K562 (cell line): ENCODE measurements at regions not wholly inside any gene's neighbourhood (a gene's known extent, or its start where the extent isn't known, plus 50 kb on each side); places are given as distances from the start of the nearest gene placed in this dataset.

ENCODE experiments used
- ATAC-seq: fragments of 200-7000 bp; cut with Tn5 transposase; 3 replicates; pipeline ENCODE4 v1.9.1; 2020; ENCODE audit warnings: moderate library complexity
- BruUV-seq: library from RNA; stranded (reverse); fragments of 400-500 nt; replicated peaks from 2 replicates; lab custom pipeline; 2021; lab: Mats Ljungman, UMichigan
- CTCF ChIA-PET: fragments of 300-600 bp; formaldehyde crosslinking; extraction: SDS; loops from one replicate; lab custom pipeline; 2021; ENCODE audit warnings: low intra/inter-chr PET ratio; lab: Yijun Ruan, JAX
- POLR2A ChIA-PET: fragments of 300-600, 350-650 bp; sonication (Branson Sonifier 250); formaldehyde crosslinking; extraction: SDS; loops from one replicate; lab custom pipeline; 2021; ENCODE audit warnings: antibody characterized with exemption, inconsistent platforms; lab: Yijun Ruan, JAX
- DNase-seq, 4 experiments: peaks; one replicate each; pipeline versions ENCODE4 v3.0.0 to v3.0.0-alpha.2; 2011 to 2018; ENCODE audit warnings: low spot score in 3 of 4, mixed read lengths in 3 of 4; ENCODE audit errors: extremely low read depth in 1 of 4
- FAIRE-seq: peaks from 2 replicates; lab custom pipeline; 2011; peaks lifted over from hg19 to GRCh38; lab: Jason Lieb, UNC
- H2AFZ ChIP-seq: 2 replicates; pipeline ENCODE4 v1.6.0; 2011; ENCODE audit warnings: low read depth, low read length, control low read depth, inconsistent platforms
- H3K27ac ChIP-seq: fragments of 200-600 bp; 3 replicates; pipeline ENCODE4 v1.8.0; 2011; ENCODE audit warnings: low read depth, mild to moderate bottlenecking, control low read depth, inconsistent platforms, low read length, moderate library complexity, mixed read lengths; ENCODE audit errors: extremely low read depth
- H3K27me3 ChIP-seq, 2 experiments: fragments of 300-600 bp in 1 of 2; 2 replicates in 1 of 2; 3 replicates in 1 of 2; pipeline versions ENCODE4 v1.6.0 to v1.8.0; 2011; ENCODE audit warnings: inconsistent platforms in 2 of 2, low read length in 2 of 2, mild to moderate bottlenecking in 1 of 2, mixed read lengths in 1 of 2, moderate library complexity in 1 of 2; ENCODE audit not compliant: control insufficient read depth in 2 of 2, insufficient read depth in 2 of 2
- H3K36me3 ChIP-seq: fragments of 300-600 bp; 3 replicates; pipeline ENCODE4 v1.8.0; 2011; ENCODE audit warnings: mild to moderate bottlenecking, low read length, inconsistent platforms; ENCODE audit not compliant: control insufficient read depth, insufficient read depth
- H3K4me1 ChIP-seq, 2 experiments: fragments of 200-600 bp in 1 of 2; replicated peaks in 1 of 2; 2 replicates in 1 of 2; 3 replicates in 1 of 2; pipeline versions ENCODE4 v1.5.1 to v1.8.0; 2011; ENCODE audit warnings: inconsistent platforms in 2 of 2, low read length in 2 of 2, mild to moderate bottlenecking in 1 of 2, mixed read lengths in 1 of 2, moderate library complexity in 1 of 2; ENCODE audit not compliant: control insufficient read depth in 2 of 2, insufficient read depth in 2 of 2
- H3K4me2 ChIP-seq: 2 replicates; pipeline ENCODE4 v1.6.1; 2011; ENCODE audit warnings: low read length, control low read depth, inconsistent platforms, mixed read lengths; ENCODE audit not compliant: insufficient read depth
- H3K4me3 ChIP-seq: fragments of 200-600 bp; sonication (generic), shearing (Covaris generic); 2 replicates; pipeline ENCODE4 v1.5.1; 2016; ENCODE audit warnings: control low read depth, inconsistent platforms
- H3K79me2 ChIP-seq: fragments of 200-600 bp; 3 replicates; pipeline ENCODE4 v1.8.0; 2011; ENCODE audit warnings: low read length, inconsistent platforms; ENCODE audit not compliant: control insufficient read depth, insufficient read depth
- H3K9ac ChIP-seq, 2 experiments: 2 replicates each; pipeline versions ENCODE4 v1.6.0 to v1.6.1; 2011; ENCODE audit warnings: low read depth in 2 of 2, low read length in 2 of 2, control low read depth in 1 of 2, inconsistent platforms in 1 of 2, mild to moderate bottlenecking in 1 of 2, mixed read lengths in 1 of 2; ENCODE audit not compliant: insufficient read depth in 1 of 2
- H3K9me1 ChIP-seq: one replicate; pipeline ENCODE4 v1.6.0; 2011; ENCODE audit warnings: inconsistent platforms, mild to moderate bottlenecking, low read length, moderate library complexity; ENCODE audit not compliant: control insufficient read depth, insufficient read depth
- H3K9me3 ChIP-seq: replicated peaks from 2 replicates; pipeline ENCODE4 v1.5.1; 2011; ENCODE audit warnings: low read depth, low read length, inconsistent platforms; ENCODE audit not compliant: control insufficient read depth, insufficient read depth
- H4K20me1 ChIP-seq: replicated peaks from 2 replicates; pipeline ENCODE4 v1.6.1; 2011; ENCODE audit warnings: low read length, inconsistent platforms, mixed read lengths; ENCODE audit not compliant: control insufficient read depth, insufficient read depth
- AFF1 ChIP-seq, 2 experiments: fragments of 450-650 bp; IDR thresholded peaks; 2 replicates each; pipeline ENCODE4 v1.6.1; 2018; ENCODE audit warnings: mild to moderate bottlenecking in 2 of 2, low read depth in 1 of 2; ENCODE audit not compliant: partially characterized antibody in 2 of 2
- CBX5 ChIP-seq: IDR thresholded peaks from 2 replicates; pipeline ENCODE4 v1.6.1; 2014; ENCODE audit warnings: low read depth, borderline replicate concordance
- CBX8 ChIP-seq: fragments of 200-600 bp; sonication (generic); IDR thresholded peaks from 2 replicates; pipeline ENCODE4 v1.6.1; 2012; ENCODE audit warnings: borderline replicate concordance, mixed run types, low read depth, mild to moderate bottlenecking, moderate library complexity, mixed read lengths, low read length, control low read depth, inconsistent platforms; ENCODE audit not compliant: poor library complexity, severe bottlenecking; ENCODE audit errors: extremely low read depth
- KLF6 ChIP-seq: fragments of 250-450 bp; sonication (Bioruptor Pico); IDR thresholded peaks from 2 replicates; pipeline ENCODE4 v1.4.0; 2020; ENCODE audit warnings: mild to moderate bottlenecking, moderate library complexity, borderline replicate concordance
- NR1H2 ChIP-seq: sonication (generic); formaldehyde crosslinking; IDR thresholded peaks from 2 replicates; pipeline ENCODE4 v1.4.0; 2020; ENCODE audit warnings: mild to moderate bottlenecking, missing genetic modification reagents
- PATZ1 ChIP-seq: fragments of 250-450 bp; sonication (Bioruptor Pico); IDR thresholded peaks from 2 replicates; pipeline ENCODE4 v1.5.0; 2020; ENCODE audit warnings: mild to moderate bottlenecking, borderline replicate concordance
- WGBS: fragments of 100-300 bp; shearing (Covaris generic); methylation state at CpG from one replicate; pipeline ENCODE4 v1.1.6; 2016; ENCODE audit warnings: low coverage, mixed read lengths; ENCODE audit not compliant: insufficient coverage; ENCODE audit errors: missing lambda C conversion rate; 5-methylcytosine and 5-hydroxymethylcytosine counted together
- in situ Hi-C: fragments of 300-500 bp; cut with MboI; formaldehyde crosslinking; loops from 4 replicates; pipeline ENCODE4 v1.15.0; 2018; ENCODE audit warnings: inconsistent platforms, mixed read lengths
- intact Hi-C: fragments of 100-400 bp; cut with micrococcal nuclease; formaldehyde crosslinking; loops from 2 replicates; pipeline ENCODE4 v1.14.2; 2022
- TF ChIP-seq, protein P1 (sequence below), 2 experiments: fragments of 200-800 bp in 1 of 2; sonication (Bioruptor generic) in 1 of 2; sonication (generic) in 1 of 2; formaldehyde crosslinking in 1 of 2; IDR thresholded peaks in 1 of 2; conservative IDR thresholded peaks in 1 of 2; 2 replicates each; pipeline versions ENCODE4 v1.5.0 to v1.6.1; 2016 to 2020; ENCODE audit warnings: missing compliant biosample characterization in 1 of 2, missing genetic modification characterization in 1 of 2, missing genetic modification reagents in 1 of 2

- H3K27me3 ChIP-seq: no peaks in the 10 kb centered on the region
- ATAC-seq (no peak), DNase-seq (no peak), FAIRE-seq (no peak)
- H2AFZ ChIP-seq: no peak overlapping the region
- in situ Hi-C loops (no loop called here), intact Hi-C loops (no loop called here)
- no peaks in the 10 kb centered on the region for H4K20me1 ChIP-seq
- no peaks in the 10 kb centered on the region for H3K79me2 ChIP-seq
- H3K36me3 ChIP-seq: no peaks in the 10 kb centered on the region
- no peak overlapping the region for H3K4me3 ChIP-seq
- TF ChIP-seq PATZ1 (CRISPR knock-in tag): no peak
- TF ChIP-seq CBX5: no peak
- TF ChIP-seq, protein P1, sequence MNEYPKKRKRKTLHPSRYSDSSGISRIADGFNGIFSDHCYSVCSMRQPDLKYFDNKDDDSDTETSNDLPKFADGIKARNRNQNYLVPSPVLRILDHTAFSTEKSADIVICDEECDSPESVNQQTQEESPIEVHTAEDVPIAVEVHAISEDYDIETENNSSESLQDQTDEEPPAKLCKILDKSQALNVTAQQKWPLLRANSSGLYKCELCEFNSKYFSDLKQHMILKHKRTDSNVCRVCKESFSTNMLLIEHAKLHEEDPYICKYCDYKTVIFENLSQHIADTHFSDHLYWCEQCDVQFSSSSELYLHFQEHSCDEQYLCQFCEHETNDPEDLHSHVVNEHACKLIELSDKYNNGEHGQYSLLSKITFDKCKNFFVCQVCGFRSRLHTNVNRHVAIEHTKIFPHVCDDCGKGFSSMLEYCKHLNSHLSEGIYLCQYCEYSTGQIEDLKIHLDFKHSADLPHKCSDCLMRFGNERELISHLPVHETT (CRISPR knock-in tag; conservative IDR thresholded peaks at IDR 0.05 in 1 of 2, IDR thresholded peaks at IDR 0.05 in 1 of 2): no peak
- no peak for TF ChIP-seq KLF6 (CRISPR knock-in tag)
- no peak for TF ChIP-seq NR1H2 (CRISPR knock-in tag)
- no peak for TF ChIP-seq CBX8
- no peak for TF ChIP-seq AFF1 (IDR thresholded peaks at IDR 0.05; ENCODE audit: low read depth in 1 of 2, partially characterized antibody in 2 of 2)
- no peaks in the 10 kb centered on the region for H3K4me1 ChIP-seq
- H3K27ac ChIP-seq: no peak overlapping the region
- no peaks in the 10 kb centered on the region for H3K9me3 ChIP-seq
- no peaks in the 10 kb centered on the region for H3K9me1 ChIP-seq
- ChIA-PET POLR2A (interaction anchor here (0.6 to 0.7 kb wide), 2 partner anchors 513 to 1004 kb away, joined by 3 to 6 read pairs; no protein-coding TSS in a partner anchor), CTCF (no interaction called here)
- H3K9ac ChIP-seq: no peak overlapping the region
- no TSS peak for BruUV-seq
- no peak overlapping the region for H3K4me2 ChIP-seq
- 2% methylated on average over 10 of the region's 10 CpGs for WGBS
Observed at GRCh38 chr4:135385830-135386581, 1184.4 kb upstream of the PABPC4L start.
